GM18870 (cell line): ENCODE measurements at regions not wholly inside any gene's neighbourhood (a gene's known extent, or its start where the extent isn't known, plus 50 kb on each side); places are given as distances from the start of the nearest gene placed in this dataset.

Experiments used
- ATAC-seq: cut with Tn5 transposase; IDR thresholded peaks from one replicate; pipeline ENCODE4 v1.9.1; 2021; ENCODE audit warnings: moderate library complexity; ENCODE audit not compliant: unreplicated experiment

DNA sequence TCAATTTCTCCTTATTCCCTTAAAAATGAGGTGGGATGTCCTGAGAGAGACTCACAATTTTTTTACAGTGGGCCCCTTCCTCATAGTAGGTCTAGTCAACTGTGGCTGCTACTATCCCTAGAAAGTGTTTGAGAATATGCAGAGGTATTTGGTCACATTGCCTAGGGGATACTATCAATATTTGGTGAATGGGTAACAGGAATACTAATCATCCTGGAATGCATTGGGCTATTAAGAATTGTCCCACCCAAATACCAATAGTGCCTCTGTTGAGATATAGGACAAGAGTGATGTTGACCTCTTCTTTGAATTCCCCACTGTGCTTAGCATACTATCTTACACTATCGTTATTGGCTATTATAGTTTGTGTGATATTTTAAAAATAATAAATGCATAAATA is 389.4 kb downstream of the DIPK2A start:
- ATAC-seq: no peak

DNA sequence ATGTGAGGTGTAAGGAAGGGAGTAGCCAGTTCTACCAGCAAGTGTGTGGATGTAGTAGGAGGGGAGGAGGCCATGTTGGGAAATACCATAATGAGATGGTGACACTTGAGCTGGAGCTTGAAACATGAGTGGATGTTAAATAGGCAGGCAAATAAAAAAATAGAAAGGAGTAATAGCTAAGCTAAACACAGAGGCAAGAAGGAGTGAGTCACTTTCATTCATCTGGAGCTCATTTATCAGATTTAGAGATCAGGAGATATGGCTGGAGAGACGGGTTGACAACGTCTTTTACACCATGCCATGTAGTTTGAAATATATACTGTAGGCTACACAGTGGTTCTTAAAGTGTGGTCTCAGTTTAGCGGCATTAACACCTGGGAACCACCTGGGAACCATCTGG is 390.5 kb downstream of the DIPK2A start:
- no peak for ATAC-seq

DNA sequence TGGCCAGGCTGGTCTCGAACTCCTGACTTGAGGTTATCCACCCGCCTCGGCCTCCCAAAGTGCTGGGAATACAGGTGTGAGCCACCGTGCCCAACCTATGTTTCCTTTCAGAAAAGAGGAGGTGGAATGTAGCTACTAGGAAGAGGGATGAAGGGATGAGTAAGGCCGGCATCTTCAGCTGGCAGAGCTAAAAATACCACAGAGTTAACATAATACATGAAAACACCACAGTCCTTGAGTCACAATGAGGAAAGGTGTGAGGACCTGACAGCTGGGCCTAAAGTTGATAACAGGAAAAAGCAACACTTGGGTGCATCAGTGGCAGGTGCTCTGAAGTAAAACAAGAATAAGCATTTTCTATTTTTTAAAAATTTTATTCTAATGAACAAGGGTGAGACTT is 392.2 kb downstream of the DIPK2A start:
- no peak for ATAC-seq

DNA sequence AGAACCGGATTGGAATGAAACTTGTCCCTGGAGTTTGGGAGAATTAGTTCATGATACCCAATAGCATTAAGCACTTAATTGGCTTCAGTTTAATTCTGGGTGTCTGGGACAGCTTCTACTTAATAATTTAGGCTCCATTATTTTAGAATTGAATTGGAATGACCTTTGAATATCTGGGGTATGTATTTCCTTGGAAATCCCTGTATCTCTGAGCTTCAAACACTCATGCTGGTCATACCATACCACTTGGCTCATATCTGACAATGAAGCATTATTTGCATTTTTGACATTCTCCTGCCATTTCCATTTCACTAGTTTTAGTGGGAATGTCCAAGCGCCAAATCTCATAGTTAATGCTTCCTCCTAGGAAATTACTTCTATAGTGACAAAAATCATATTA is 393.1 kb downstream of the DIPK2A start:
- no peak for ATAC-seq

DNA sequence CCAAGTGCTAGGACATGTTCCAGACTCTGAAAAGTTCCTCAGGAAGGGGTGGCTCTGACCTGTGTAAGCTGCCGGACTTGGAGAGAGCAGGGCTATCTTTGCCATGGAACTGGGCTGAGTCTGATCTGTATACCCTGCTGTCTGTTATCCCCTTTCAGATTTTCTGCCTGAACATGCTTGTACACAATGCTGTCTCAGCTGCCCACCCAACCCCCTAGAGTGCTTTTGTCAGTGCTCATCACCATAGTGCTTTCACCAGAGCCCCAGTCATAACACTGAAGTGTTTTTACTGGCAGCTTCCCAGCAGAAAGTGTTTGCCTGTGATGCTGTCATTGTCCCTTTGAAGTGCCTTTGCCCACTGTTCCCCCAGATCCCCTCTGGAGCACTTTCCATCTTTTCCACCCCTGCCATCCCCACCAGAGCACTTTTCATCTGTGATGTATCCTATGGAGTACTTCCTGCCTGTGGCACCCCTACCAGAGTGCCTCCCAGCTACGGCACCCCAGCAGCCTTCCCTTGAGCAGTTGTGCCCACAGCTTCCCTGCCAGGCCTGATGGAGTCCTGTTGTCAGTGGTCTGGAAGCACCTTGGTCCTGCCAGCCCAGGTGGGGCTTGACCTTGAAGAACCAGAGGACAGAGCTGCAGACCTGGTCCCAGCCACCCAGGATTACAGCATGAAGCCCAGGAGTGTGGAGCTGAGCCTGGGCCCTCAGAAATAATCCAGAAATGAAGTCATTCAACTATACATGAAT is 397.7 kb downstream of the DIPK2A start:
- no peak for ATAC-seq

DNA sequence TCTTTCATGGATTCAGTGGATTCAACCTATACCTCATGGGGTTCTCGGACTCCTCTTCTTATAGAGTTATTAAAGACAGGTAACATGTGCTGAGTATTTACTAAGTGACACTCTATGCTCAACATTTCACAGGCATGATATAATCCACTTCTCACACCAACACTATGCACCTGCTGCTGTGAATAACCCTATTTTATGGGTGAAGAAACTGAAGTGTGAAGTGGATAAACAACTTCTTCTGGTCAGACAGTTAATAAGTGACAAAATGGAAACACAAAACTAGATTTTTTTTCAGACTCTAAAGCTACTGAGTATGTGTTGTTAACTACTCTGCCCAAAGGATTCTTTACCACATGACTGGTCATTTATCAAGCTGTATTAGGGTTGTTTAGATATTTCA is 403.5 kb downstream of the DIPK2A start:
- no peak for ATAC-seq

DNA sequence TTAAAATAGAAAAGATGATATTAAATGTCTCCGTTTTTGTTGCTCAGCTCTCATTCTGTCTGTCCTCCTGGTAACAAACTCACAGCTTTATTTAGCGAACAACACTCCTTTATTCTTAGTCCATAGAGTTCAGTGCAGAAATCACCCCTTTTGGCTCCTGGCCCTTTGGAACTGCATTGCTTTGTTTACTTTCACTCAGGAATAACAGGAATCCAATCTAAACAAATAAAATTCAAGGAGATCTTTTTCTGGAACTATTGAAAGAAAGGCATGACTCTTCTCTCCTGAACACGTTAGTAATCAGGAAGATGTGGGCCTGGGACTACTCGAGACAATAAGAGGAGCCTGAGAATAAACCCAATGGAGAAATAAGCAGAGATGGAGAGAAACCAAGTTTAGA is 409.2 kb downstream of the DIPK2A start:
- no peak for ATAC-seq

DNA sequence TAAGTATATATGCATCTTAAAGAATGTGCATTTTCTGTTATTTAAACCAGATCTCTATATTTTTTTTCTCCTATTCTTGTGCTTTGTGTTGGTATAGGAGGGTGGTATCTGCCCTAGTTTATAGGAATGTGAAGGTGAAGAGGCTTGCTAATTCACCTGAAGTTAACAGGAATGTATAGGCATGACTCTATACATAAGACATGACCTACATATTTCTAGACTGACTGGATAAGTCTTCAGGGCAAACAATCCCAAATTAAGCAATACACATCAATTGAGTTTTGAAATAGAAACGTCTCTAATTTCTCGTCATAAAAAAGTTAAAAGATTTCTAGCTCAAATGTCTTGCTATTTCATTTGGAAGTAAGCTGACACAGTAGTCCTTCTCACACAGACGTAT is 410.0 kb downstream of the DIPK2A start:
- no peak for ATAC-seq

DNA sequence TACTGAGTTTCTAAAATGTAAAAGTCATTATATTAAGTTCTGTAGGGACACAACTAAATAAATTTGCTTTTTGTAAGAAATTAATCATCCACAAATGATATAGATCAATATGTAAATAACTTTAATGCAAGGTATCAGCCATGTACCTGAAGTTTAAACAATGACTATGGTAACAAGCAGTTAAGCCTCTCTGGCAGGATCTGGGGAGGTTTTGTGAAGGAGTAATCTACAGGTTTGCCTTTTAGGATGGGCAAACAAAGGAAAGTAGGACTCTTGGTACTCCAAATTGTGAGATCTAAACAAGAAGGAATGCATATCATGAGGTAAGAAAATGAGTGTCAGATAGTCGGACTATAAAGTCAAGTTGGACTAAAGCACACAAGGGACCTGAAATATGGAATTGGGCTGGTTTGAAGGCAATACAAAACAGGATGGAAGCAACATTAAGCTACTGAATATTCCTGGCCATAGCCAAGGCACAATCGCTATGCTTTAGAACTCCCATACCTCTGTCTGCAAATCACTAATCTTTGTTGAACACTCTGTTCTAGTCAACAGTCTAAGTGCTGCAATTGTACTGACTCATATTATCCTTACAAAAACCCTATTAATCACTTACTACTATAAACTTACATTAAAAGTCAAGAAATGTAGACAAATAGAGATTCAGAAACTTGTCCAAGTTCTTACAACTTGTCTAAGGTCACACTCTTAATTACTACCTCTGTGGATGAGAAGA is 412.8 kb downstream of the DIPK2A start:
- no peak for ATAC-seq

DNA sequence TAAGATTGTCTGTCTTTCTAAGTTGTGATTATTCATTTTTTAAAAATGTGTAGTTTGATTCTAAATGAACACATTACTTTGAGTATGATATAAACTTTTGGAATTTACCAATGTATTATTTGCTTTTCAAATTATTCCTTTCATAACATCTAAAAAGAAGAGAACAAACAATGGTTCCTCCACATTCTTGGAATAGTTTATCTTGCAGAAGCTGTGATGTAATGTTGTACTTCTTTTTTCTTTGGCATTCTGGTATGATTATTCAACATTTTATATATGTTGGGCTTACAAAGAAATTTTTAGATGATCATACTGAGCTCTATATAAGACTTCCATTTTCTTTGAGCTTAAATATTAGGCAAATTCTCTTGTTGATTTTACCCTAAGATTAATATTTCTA is 419.2 kb downstream of the DIPK2A start:
- ATAC-seq: no peak

DNA sequence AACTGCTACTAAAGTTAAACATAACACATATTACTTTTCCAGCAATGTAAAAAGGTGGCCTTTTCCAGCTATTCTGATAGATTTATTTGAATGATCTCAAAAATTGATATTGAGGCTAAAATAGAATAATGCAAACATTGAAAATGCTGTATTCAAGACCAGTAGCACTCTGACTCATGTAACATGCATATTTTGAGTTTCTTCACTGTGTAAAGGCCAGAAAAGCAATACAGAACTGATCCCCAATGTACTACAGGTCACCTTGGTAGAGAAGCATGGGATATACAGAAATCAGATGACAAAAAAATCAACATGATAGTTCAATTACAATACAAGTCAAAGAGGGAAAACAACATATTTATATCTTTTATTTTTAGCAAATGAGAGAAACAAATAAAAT is 419.6 kb downstream of the DIPK2A start:
- ATAC-seq: no peak

DNA sequence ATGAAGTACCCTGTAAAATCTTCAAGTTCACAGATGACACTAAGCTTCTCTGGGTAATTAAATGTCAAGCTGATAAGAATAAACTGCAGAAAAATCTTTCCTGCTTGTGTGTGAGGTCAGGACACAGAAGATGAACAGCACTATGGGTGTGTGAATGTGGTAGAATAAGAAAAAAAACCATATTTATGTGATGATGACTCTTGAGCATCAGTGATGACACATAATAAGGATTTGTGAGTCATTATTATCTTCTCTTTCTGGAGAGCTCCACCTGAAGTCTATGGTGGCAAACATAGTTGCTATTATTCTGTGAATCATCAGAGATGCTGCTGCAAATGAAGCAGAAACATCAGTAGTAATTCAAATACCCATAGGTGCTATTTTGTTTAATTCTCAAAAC is 422.4 kb downstream of the DIPK2A start:
- ATAC-seq: no peak

DNA sequence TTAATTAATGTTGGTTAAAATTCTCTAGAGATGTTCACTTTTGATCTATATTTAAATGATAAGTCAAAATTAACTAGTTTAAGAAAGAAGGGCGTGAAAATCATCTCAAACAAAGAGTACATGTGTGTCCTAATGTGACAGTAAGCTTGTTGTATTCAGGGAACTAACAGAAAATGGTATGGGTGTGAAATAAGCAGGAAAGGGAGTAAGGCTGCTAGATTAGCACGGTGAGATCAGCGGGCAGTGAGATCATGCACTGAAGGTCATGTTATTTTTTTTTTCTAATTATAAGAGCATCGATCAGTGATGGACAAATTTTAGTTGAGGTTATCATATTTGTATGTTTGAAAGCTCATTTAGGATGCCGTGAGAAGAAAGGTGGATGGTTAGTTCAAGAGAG is 430.8 kb downstream of the DIPK2A start:
- no peak for ATAC-seq

DNA sequence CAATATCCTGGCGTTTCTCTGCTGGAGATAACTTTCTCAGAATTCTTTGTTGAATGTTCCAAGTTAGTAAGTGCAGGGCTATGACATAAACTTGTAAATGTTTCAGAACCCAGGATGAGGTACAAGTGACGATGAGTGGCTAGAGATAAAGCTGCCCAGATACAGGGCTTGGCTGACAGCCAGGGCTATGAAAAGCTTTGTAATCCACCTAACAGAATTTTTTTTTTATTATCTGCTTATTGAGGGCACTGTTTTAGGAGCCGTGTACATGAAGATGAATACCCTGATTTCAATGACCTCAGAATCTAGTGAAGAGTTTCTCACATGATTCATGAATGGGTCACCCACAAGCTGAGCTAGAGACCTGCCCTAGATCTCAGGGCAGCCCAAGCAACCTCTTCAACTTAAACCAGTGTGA is 431.4 kb downstream of the DIPK2A start:
- ATAC-seq: no peak

DNA sequence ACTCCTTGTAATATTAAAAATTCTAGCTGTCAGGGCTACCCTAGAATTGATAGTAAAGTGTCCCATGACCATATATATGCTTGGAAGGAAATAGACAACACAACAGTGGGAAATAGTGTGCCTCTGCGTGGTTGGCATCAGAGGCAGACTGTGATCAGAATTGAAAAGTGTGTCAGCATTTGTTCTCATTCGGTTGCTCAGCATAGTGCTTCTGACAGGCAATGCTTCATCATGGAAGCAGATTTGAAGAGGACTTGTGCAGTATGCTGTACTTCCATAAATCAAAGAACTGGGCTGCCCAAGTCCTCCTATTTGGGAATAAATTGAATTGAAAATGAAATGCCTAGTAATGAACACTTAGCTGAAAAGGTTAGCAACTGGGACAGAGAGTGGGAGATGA is 435.7 kb downstream of the DIPK2A start:
- no peak for ATAC-seq

DNA sequence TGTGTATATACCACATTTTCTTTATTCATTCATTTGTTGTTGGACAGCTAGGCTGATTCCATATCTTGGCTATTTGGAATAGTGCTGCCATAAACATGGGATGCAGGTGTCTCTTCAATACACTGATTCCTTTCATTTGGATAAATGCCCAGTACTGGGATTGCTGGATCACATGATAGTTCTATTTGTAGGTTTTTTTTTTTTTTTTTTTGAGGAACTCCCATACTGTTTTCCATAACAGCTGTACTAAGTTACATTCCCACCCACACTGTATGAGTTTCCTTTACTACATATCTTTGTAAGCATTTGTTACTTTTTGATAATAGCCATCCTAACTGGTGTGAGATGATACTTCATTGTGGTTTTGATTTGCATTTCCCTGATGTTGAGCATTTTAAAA is 437.7 kb downstream of the DIPK2A start:
- no peak for ATAC-seq

DNA sequence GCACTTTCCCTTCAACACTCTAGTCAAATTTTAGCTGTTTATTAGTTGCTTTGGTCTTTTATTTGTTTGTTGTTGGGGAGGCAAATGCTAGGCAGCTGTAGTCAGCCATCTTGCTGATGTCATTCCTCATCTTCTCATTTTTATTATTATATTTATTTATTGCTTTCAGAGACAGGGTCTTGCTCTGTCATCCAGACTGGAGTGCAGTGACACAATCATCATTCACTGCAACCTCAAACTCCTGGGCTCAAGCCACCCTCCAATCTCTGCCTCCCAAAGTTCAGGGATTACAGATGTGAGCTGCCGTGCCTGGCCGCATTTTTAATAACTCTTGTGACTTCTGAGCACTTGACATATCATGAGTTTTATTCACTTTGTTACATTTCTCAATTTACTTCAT is 441.4 kb downstream of the DIPK2A start:
- no peak for ATAC-seq

DNA sequence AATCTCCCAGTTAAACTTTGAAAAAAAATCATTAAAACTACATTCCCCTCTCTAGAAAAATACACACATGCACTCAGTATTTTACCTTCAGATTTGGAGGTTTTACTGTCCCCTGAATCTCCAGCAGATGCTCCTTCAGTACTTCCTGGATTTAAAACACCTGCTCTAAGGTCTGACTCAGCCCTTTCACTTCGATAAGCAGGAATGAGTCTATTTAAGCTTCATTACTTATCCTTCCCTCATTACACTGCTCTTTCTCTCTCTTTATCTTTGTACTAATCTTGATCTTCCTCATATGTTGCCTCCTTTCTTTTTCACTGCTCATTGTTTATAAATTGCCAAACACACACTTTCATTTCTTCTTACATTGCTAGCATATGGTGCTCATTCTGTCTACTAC is 443.9 kb downstream of the DIPK2A start:
- ATAC-seq: peak; percentile 64

DNA sequence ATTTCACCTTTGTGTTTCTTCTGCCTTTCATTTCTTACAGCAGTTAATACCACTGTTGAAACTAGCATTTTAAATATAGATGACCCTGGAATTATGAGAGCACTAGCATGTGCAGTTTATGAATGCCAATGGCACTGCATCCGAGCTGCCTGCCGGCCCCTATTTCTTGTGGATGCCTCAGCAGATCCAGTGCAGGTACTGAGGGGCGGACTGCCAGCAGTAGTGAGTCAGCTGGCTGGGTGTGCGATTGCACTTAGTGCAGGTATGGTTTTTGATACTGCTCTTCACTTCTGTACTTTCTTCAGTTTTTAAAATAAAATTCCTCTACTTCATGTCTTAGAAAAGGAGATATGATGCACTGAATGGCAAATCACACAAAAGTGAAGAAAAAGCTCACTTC is 453.0 kb downstream of the DIPK2A start:
- no peak for ATAC-seq

DNA sequence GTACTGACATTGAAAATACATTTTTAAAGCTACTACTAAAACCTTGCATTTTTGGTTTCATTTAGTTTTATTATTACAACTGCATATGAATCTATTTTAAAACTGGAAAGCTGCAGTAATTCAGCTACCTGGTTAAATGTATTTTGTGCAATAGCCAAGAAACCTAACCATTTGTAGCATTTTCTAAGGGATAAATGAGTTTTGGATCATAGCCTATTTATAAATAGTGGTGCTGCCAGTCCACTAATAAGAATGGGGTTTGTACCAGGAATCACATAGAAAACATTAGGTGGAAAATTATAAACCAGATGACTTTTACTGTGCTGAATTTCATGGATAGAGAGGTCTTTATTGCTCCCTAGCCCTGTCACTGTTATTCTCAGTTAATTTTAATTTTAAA is 454.7 kb downstream of the DIPK2A start:
- ATAC-seq: no peak

DNA sequence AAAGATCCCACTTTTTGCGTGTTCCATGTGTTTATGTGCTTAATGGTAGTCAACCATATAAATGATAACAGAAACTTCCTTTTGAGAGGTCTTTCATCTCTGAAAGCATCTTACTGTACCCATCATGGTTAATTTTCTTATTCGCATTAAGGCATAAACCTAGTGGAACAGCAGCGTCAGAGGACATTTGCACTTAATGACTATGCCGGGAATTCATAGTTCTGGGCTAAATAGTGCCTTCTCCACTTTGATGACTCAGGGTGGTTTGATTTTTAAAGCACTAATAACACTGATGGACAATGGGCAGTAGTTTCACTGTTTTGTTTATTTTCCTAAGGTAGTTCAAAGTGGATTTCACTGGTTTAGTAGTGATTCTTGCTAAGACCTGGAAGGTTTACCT is 455.3 kb downstream of the DIPK2A start:
- no peak for ATAC-seq

DNA sequence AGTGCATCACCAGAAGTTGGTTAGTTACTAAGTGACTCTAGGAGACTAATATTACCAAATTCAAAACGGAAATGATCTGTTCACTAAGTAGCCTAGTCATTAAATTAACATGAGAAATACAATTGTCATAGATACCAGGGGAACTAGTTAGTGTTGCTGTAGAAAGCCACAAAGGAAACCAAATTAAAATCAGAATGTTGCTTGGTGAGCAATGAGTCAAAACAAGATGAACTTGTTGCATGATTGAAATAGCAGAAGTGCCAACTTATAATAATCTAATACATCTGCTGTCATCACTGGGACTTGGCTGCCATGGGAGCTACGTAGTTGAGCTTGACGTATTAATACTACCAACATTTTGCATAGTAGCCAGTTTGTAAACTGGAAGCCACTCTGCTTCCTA is 458.1 kb downstream of the DIPK2A start:
- peak; percentile 86 for ATAC-seq

DNA sequence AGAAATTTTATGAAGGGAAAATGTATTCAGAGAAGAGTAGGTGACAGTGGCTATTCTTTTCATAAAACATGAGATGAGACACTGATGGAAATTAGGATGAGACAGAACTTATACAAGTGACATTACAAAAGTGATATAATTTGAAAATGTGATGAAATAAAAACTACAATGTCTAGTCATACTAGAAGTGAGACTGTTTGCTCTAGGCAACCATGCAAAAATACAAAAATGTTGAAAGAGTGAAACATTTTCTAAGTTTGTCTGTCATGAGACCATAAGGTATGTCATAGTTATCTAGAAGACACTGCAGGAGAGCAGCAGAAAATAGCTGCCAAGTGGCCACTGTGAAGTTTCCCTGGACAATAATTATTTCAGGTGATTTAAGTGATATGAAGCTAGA is 459.5 kb downstream of the DIPK2A start:
- ATAC-seq: peak; percentile 52
